Type B pancreatic cell (in vitro differentiated cells): ENCODE measurements at regions not wholly inside any gene's neighbourhood (a gene's known extent, or its start where the extent isn't known, plus 50 kb on each side); places are given as distances from the start of the nearest gene placed in this dataset.

Experiments
- DNase-seq: peaks from one replicate; pipeline ENCODE4 v3.0.0; 2021; ENCODE audit warnings: mixed read lengths; ENCODE audit not compliant: unreplicated experiment; ENCODE audit errors: extremely low spot score
- H3K27ac Mint-ChIP-seq: 2 replicates; pipeline ENCODE4 v1.8.0; 2021; ENCODE audit warnings: mild to moderate bottlenecking, mixed read lengths
- H3K27me3 Mint-ChIP-seq: 2 replicates; pipeline ENCODE4 v1.8.0; 2021; ENCODE audit warnings: mixed read lengths
- H3K36me3 Mint-ChIP-seq: 2 replicates; pipeline ENCODE4 v1.8.0; 2021; ENCODE audit warnings: mixed read lengths
- H3K4me1 Mint-ChIP-seq: one replicate; pipeline ENCODE4 v1.8.0; 2021; ENCODE audit warnings: mixed read lengths; ENCODE audit not compliant: unreplicated experiment
- H3K4me3 Mint-ChIP-seq: 2 replicates; pipeline ENCODE4 v1.8.0; 2021; ENCODE audit warnings: mild to moderate bottlenecking, mixed read lengths
- H3K9me3 Mint-ChIP-seq: 2 replicates; pipeline ENCODE4 v1.8.0; 2021; ENCODE audit warnings: mixed read lengths
- CTCF ChIP-seq: fragments of 200-600 bp; sonication (generic); conservative IDR thresholded peaks from 2 replicates; pipeline ENCODE4 v1.5.0; 2021; ENCODE audit warnings: antibody characterized with exemption, mild to moderate bottlenecking

GRCh38 chr16:66193543-66194229, 172.8 kb upstream of the CDH5 start:
- Mint-ChIP-seq H3K4me1 (peaks cover 22% of the 10 kb centered on the region), H3K36me3 (no peaks in the 10 kb centered on the region), H3K9me3 (no peaks in the 10 kb centered on the region), H3K4me3 (no peak overlapping the region), H3K27me3 (peaks cover 3% of the 10 kb centered on the region), H3K27ac (no peak overlapping the region)
- no peak for DNase-seq
- TF ChIP-seq CTCF: no peak

- no peaks in the 10 kb centered on the region for H3K27me3 Mint-ChIP-seq
- no peak overlapping the region for H3K27ac Mint-ChIP-seq
- no peaks in the 10 kb centered on the region for H3K36me3 Mint-ChIP-seq
- DNase-seq: no peak
- no peak overlapping the region for H3K4me3 Mint-ChIP-seq
- H3K9me3 Mint-ChIP-seq: no peaks in the 10 kb centered on the region
- TF ChIP-seq CTCF: no peak
- H3K4me1 Mint-ChIP-seq: peaks cover 34% of the 10 kb centered on the region
These were observed 176.1 kb upstream of the CDH5 start for GRCh38 chr16:66190411-66190810.

- no peak for TF ChIP-seq CTCF
- Mint-ChIP-seq H3K4me1 (peaks cover 34% of the 10 kb centered on the region), H3K27ac (no peak overlapping the region), H3K4me3 (no peak overlapping the region), H3K27me3 (no peaks in the 10 kb centered on the region), H3K36me3 (no peaks in the 10 kb centered on the region), H3K9me3 (no peaks in the 10 kb centered on the region)
- no peak for DNase-seq
These were observed 176.5 kb upstream of the CDH5 start for GRCh38 chr16:66189951-66190350.

GRCh38 chr16:66188917-66189725, 177.4 kb upstream of the CDH5 start:
- Mint-ChIP-seq H3K4me3 (no peak overlapping the region), H3K36me3 (no peaks in the 10 kb centered on the region), H3K27ac (no peak overlapping the region), H3K9me3 (no peaks in the 10 kb centered on the region), H3K4me1 (peaks cover 28% of the 10 kb centered on the region), H3K27me3 (no peaks in the 10 kb centered on the region)
- no peak for DNase-seq
- TF ChIP-seq CTCF: no peak

GRCh38 chr16:66186251-66186785, 180.2 kb upstream of the CDH5 start:
- Mint-ChIP-seq H3K9me3 (no peaks in the 10 kb centered on the region), H3K4me3 (no peak overlapping the region), H3K4me1 (peaks cover 33% of the 10 kb centered on the region), H3K27ac (no peak overlapping the region), H3K27me3 (no peaks in the 10 kb centered on the region), H3K36me3 (no peaks in the 10 kb centered on the region)
- TF ChIP-seq CTCF: no peak
- DNase-seq: no peak
